Sciatic nerve (tissue), 2 donors: ENCODE measurements at regions not wholly inside any gene's neighbourhood (a gene's known extent, or its start where the extent isn't known, plus 50 kb on each side); places are given as distances from the start of the nearest gene placed in this dataset.
"Not testable (repeated sequence)": the region's sequence is repeated elsewhere in the genome, so short reads cannot be mapped to it uniquely, and the experiment has no call there.

Experiments used
- ATAC-seq: fragments of 200-7000 bp; cut with Tn5 transposase; one replicate; pipeline ENCODE4 v1.9.1; 2020; ENCODE audit warnings: mild to moderate bottlenecking, moderate library complexity
- DNase-seq: peaks from one replicate; pipeline ENCODE4 v3.0.0-alpha.2; 2020; ENCODE audit warnings: low spot score
- intact Hi-C: fragments of 100-400 bp; cut with DNase I; formaldehyde crosslinking; loops from one replicate; pipeline ENCODE4 v1.14.2; 2022
- donor health status: DM: no; HTN: no; CAD: no.
- donor health status: DM: no; HTN: no; CAD: no.

DNA sequence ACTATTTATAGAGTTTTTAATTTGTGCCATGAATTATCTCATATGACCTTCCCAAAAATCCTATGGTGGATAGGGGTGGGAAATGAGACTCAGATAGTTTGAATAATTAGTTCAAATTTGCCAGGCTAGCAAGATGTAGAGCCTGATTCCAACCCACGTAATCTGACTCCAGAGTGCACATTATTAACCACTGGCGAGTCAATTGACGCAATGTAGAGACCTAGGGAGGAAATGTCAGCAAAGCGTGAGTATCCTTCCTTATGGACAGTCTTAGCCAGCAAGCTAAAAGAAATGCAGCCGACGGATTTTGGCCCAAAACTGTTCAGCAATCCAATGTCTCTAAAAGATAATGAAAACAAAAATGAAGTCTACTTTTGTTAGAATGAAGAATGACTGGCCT is 193.3 kb upstream of the KRR1 start:
- intact Hi-C loops = no loop called here
- DNase-seq = no peak
- ATAC-seq = no peak

DNA sequence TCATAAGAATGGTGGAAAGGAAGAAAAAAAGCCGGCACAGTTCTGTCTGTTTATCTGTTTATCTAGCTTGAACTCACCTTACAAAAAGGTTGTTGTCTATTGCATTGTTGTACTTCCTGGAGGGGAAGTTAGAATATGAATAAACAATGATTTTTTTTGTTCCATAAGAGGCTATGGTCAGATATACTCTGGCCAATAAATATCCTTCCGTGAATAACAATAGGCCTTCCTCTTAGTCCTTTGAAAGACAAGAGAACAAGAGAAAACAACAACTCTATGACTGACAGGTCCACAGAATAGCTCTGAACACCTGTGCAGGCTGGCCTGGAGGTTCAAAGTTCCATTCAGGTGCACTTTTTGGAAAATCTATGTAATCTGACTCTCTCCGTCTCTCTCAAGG is 192.8 kb upstream of the KRR1 start:
- DNase-seq (no peak), ATAC-seq (no peak)
- intact Hi-C loops = no loop called here

DNA sequence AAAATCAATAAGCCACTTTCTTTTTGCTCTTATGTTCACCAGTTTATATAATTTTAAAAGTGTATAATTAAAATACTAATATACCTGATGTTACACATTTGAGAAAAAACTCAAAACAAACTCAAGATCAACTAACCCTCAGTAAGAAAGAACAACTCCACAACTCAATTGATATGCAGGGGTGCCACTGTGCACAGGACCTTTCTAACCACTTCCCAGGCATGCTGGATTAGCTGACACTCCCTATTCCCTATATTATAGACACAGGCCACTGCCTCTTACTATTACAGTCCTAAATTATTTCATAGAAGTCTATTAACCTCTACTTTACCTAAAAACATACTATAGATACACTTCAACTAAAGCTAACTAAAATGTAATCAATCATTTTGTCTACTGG is 191.7 kb upstream of the KRR1 start:
- intact Hi-C loops = no loop called here
- DNase-seq (no peak), ATAC-seq (no peak)

- no peak for ATAC-seq
- intact Hi-C loops = no loop called here
- no peak for DNase-seq
Measured at GRCh38 chr12:75702477-75703093, 191.2 kb upstream of the KRR1 start.

DNA sequence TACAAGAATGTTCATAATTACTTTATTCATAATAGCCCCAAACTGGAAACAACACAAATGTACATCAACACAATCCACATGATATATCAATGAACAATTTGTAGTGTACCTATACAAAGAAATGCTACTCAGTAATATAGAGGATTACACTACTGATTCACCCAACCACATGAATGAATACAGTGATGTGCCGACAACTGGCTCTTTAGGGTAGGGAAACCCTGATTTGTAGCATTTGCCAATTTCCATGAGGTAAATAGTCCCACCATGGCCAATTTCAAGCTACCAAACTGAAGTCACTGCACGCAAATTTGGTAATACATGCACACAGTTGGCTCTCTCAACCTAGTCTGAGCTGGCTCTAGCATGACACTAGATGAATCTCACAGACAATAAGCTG is 190.4 kb upstream of the KRR1 start:
- no peak for ATAC-seq
- intact Hi-C loops = no loop called here
- no peak for DNase-seq

DNA sequence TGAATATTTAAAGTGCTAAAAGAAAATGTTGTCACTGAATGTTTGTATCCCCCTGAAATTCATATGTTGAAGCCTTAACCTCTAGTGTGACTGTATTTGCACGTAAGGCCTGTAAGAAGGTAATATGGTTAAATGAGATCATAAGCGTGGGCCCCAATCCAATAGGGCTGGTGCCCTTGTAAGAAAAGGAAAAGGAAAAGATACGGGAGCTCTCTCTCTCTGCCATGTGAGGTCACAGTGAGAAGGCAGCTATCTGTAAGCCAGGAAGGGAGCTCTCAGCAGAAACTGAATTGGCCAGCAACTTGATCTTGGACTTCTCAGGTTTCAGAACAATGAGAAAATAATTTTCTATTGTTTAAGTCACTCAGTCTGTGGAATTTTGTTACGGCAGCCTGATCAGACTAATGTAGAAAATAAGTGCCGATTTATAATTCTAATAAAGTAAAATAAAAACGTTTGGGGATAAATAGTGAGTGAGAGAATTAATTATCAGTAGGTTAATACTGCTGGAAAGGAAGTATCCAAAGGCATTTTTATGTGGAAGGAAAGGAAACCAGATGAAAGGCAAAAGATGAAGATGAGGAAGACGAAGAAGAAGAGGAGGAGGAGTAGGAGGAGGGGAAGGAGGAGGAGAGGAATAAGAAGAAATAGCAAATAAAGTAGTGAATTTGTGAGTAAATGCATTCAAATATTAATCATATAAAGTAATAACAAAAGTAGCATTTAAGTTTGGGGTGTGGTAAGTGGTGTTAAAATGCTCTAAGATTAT is 188.5 kb upstream of the KRR1 start:
- ATAC-seq (no peak), DNase-seq (no peak)
- intact Hi-C loops = no loop called here

DNA sequence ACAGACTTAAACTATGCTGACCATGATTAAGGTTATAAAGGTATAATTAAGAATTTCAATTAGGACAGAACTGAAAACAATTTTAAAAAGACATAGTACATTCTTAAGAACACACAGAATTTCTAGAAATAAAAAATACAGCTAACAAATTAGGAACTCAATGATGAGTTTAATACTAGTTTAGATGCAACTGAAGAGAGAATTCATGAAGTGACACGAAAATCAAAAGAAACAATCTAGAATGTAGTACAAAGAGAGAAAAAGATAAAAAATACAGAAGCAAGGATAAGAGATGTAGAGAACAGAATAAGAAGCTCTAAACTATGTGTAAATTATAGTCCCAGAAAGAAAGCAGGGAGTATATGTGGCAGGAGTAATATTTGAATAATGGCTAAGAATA is 187.8 kb upstream of the KRR1 start:
- no peak for ATAC-seq

DNA sequence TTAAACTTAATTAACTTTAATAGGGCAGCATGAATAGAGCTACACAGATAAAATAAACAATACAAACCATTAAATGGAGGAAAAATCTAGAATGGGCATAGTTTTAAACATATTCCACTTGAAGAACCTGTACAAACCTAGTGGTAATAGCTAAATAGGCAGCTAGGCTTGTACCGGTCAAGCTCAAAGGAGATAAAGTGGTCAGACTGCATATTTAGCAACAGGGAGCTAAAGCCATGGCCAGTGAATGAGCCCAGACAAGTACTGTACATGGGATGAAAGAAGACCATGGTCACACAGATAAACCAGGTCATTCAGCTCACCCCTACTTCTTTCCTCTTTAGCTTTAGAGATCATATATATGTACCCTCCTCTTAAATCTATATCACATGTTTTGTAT is 186.6 kb upstream of the KRR1 start:
- ATAC-seq (no peak), DNase-seq (no peak)
- intact Hi-C loops = no loop called here

More for the DNA sequence above, 187.8 kb upstream of the KRR1 start:
- intact Hi-C loops = no loop called here
- DNase-seq = no peak

DNA sequence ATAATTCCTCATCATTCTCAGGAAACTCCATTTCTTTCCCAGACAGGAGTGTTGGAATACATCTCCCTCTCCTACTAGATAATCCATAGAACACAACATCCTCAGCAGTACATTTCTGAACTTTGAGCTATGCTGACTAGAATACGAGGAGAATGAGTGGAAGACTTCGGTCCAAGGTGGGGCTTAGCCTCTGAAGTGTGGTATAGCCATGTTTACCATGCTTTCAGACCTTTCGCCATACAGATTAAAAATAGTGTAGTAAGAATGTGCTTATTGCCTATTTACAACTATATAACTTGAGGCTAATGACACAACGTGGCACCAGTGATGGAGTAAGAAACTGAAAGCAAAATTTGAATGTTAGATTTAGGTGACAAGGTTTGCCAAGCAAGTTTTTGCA is 184.5 kb upstream of the KRR1 start:
- intact Hi-C loops = no loop called here
- ATAC-seq (no peak), DNase-seq (no peak)

DNA sequence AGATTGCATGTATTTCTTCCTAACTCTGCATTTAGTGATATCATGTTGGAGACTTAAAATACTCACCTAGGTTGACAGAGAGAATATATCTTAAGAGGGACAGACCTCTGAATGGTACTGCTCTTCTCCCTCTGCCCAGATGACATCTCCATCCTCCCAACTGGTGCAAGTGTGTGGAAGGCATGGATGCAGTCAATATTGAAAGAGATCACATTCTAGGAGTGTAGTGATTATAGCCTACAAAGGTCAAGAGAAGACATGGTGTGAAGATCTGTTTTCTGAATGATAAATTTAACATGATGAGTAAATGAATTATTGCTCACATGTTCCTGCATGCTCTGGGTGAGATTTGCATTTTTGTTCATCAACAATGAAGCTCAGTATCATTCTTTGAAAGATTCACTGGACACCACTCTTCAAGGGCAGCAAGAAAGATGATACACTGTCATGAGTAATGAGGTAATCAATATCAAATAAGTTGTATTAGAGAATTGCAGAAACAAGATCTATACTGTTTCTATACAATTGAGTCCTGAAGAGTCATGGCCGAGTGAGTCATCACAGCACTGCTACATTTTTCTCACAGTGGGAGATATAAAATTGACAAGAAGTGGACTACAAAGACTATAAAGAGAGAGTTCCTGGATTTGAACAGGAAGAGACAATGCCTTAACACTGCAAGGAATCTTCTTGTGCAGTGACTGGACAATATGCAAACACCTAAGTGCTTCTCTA is 183.3 kb upstream of the KRR1 start:
- ATAC-seq = no peak
- no peak for DNase-seq
- intact Hi-C loops = no loop called here

DNA sequence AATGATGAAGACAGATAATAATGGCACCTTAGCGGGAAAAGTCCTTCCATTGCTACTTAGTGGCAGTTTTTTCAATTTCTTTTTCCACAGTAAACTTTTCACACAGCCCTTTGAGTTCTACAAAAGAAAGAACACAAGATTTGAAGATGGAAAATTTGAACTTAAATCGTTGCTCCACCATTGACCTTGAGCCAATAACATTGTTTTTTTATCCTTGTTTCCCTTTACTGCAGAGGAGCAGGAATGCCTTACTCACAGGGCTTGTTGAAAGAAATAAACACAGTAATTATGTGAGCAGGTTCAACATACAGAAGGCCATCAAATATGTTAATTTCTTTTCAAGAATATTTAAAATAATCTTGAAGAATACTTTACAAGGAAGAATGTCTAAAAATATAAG is 181.5 kb upstream of the KRR1 start:
- intact Hi-C loops = no loop called here
- ATAC-seq (no peak), DNase-seq (no peak)

DNA sequence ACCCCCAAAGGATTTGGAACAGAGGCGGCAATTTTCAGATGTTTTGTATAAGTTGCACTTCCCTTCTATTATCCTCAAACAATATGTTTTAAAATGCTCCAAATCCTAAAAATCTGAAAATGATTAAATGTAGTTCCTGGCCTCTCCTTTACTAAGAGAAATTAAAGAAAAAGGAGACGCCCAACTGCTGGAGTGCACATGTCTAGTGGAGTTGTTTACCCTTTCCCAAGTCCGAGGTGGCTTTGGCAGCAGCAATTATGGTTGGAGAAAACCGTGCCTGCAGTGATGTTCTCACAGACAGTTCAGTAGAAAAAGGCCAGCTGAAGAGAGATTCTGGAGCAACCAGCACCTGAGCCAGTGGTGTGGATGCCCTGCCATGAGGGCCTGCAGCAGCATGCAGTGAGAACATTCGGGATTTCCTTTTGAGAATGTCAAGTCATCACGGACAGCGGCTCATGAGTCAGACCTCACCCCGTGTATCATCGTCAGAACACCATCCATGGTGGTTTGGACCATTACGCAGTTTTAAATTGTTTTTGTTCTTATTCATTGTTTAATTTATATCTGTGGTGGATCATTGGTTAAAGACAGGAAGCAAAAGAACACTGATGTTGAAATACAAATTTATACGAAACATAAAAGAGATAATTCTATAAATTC is 179.0 kb upstream of the KRR1 start:
- DNase-seq = no peak
- ATAC-seq = peak; percentile 50
- intact Hi-C loops = no loop called here

DNA sequence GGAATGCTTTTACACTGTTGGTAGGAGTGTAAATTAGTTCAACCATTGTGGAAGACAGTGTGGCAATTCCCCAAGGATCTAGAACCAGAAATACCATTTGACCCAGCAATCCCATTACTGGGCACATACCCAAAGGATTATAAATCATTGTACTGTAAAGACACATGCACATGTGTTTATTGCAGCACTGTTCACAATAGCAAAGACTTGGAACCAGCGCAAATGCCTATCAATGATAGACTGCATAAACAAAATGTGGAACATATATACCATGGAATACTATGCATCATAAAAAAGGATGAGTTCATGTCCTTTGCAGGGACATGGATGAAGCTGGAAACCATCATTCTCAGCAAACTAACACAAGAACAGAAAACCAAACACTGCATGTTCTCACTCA is 174.8 kb upstream of the KRR1 start:
- ATAC-seq, DNase-seq, intact Hi-C loops: not testable (repeated sequence)

GRCh38 chr12:75685617-75686225 is 174.3 kb upstream of the KRR1 start:
- intact Hi-C loops = no loop called here
- ATAC-seq (peak; percentile 35), DNase-seq (no peak)

GRCh38 chr12:75684678-75685616 is 173.5 kb upstream of the KRR1 start:
- intact Hi-C loops = no loop called here
- DNase-seq (no peak), ATAC-seq (peak; percentile 91)

DNA sequence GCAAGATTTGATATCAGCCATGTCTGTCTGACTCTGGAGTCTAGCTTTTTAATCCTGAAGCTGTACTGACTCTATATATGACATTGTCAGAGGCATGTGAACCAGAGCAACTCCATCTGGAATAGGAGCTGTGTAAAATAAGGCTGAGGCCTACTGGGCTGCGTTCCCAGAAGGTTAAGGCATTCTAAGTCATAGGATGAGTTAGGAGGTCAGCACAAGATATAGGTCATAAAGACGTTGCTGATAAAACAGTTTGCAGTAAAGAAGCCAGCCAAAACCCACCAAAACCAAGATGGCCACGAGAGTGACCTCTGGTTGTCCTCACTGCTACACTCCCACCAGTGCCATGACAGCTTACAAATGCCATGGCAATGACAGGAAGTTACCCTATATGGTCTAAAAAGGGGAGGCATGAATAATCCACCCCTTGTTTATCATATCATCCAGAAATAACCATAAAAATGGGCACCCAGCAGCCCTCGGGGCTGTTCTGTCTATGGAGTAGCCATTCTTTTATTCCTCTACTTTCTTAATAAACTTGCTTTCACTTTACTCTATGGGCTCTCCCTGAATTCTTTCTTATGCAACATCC is 172.7 kb upstream of the KRR1 start:
- intact Hi-C loops, DNase-seq: not testable (repeated sequence)
- ATAC-seq = peak; percentile 22

- ATAC-seq (no peak), DNase-seq (no peak)
- intact Hi-C loops = no loop called here
Measured at GRCh38 chr12:75683220-75683619, 171.8 kb upstream of the KRR1 start.

DNA sequence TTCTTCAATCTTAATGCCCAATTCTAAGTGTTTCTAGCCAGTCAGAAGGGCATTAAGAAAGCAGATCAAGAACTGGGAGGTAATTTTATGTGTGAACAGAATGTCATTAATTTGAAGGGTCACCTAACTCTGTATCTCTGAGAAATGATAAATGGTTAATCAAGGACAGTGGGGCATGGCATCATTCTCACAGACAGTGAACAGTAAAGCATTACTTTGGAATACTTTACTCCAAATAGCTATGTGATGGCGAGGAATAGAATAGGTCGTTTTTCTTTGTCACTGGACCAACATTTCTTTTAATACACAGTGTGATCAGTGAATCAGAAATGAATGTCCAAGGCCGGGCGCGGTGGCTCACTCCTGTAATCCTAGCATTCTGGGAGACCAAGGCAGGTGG is 166.1 kb upstream of the KRR1 start:
- DNase-seq (no peak), ATAC-seq (no peak)
- intact Hi-C loops = no loop called here
